AG04449 (cell line): ENCODE measurements at regions not wholly inside any gene's neighbourhood (a gene's known extent, or its start where the extent isn't known, plus 50 kb on each side); places are given as distances from the start of the nearest gene placed in this dataset.
"Not testable (repeated sequence)": the region's sequence is repeated elsewhere in the genome, so short reads cannot be mapped to it uniquely, and the experiment has no call there.

Experiments used
- CTCF ChIA-PET: fragments of 350-600 bp; formaldehyde crosslinking; extraction: SDS; loops from one replicate; lab custom pipeline; 2021; ENCODE audit warnings: antibody characterized with exemption; lab: Yijun Ruan, JAX
- POLR2A ChIA-PET: fragments of 400-600, 350-600 bp; formaldehyde crosslinking; extraction: SDS; loops from one replicate; lab custom pipeline; 2020; ENCODE audit warnings: antibody characterized with exemption, inconsistent platforms; lab: Yijun Ruan, JAX
- DNase-seq: peaks from one replicate; pipeline ENCODE4 v3.0.0-alpha.2; 2010; ENCODE audit warnings: low read depth, low spot score
- H3K4me3 ChIP-seq: 2 replicates; pipeline ENCODE4 v1.5.1; 2011; ENCODE audit warnings: low read depth, mild to moderate bottlenecking, control low read depth, low read length
- TF ChIP-seq, protein P1 (sequence below): IDR thresholded peaks from one replicate; pipeline ENCODE4 v1.5.1; 2011; ENCODE audit warnings: mild to moderate bottlenecking, moderate library complexity, low read length, control low read depth, inconsistent platforms; ENCODE audit not compliant: insufficient read depth; ENCODE audit errors: missing control alignments

DNA sequence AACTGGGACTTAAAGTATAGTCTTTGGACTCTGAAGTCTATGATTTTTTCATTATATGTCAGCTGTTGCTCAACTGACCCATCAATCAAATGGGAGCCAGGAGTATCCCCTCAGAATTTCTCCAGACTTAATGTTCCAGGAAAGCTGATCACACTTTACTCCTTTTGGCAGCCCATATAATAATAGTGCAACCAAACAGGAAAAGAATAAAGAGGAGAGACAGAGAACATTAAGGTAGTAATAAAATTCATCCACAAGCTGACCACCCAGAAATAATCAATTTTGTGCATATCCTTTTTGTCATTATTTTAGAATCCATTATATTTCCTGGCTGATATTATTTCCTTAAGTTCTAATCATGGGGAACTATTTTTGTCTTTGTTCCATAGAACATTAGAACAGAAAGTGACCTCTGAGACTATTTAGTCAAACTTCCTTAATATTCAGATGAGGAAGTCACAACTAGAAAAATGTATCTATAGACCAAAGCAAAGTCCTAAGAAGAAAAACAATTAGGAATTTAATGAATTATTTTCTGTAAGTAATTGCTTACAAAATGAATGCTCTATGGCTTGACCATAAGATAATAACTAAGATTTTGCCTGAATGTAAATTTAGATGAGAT is 238.1 kb upstream of the SEL1L start:
- DNase-seq: no peak

GRCh38 chr14:81772381-81772780 is 238.7 kb upstream of the SEL1L start:
- ChIA-PET CTCF (no interaction called here), POLR2A (no interaction called here)
- TF ChIP-seq, protein P1, sequence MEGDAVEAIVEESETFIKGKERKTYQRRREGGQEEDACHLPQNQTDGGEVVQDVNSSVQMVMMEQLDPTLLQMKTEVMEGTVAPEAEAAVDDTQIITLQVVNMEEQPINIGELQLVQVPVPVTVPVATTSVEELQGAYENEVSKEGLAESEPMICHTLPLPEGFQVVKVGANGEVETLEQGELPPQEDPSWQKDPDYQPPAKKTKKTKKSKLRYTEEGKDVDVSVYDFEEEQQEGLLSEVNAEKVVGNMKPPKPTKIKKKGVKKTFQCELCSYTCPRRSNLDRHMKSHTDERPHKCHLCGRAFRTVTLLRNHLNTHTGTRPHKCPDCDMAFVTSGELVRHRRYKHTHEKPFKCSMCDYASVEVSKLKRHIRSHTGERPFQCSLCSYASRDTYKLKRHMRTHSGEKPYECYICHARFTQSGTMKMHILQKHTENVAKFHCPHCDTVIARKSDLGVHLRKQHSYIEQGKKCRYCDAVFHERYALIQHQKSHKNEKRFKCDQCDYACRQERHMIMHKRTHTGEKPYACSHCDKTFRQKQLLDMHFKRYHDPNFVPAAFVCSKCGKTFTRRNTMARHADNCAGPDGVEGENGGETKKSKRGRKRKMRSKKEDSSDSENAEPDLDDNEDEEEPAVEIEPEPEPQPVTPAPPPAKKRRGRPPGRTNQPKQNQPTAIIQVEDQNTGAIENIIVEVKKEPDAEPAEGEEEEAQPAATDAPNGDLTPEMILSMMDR: no peak
- H3K4me3 ChIP-seq: no peak overlapping the region
- DNase-seq: no peak

More for the DNA sequence above, 238.1 kb upstream of the SEL1L start:
- no peak overlapping the region for H3K4me3 ChIP-seq
- POLR2A ChIA-PET: no interaction called here
- CTCF ChIA-PET: no interaction called here
- TF ChIP-seq, protein P1: no peak

- POLR2A ChIA-PET: no interaction called here
- no peak overlapping the region for H3K4me3 ChIP-seq
- CTCF ChIA-PET: no interaction called here
- TF ChIP-seq, protein P1: no peak
- DNase-seq: no peak
Observed at GRCh38 chr14:81776531-81776930, 242.9 kb upstream of the SEL1L start.

DNA sequence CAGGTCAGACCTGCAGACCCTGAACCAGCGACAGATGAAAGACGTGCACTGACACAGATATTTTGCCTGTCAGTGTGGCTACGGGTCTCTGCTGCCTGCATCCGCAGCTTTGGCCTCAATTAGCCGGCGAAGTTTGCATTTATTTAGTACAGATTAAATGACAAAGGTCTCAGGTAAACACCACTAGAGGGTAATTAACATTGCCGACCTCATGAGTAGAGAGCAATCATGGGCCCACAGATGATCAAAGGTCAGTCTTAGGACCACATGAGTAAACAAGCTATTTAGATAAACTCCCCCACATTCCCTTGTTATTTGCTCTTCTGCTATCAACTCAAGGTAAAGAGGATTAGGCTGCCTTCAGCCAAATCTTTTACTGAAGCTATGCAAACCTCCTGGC is 248.1 kb upstream of the SEL1L start:
- POLR2A ChIA-PET, CTCF ChIA-PET, H3K4me3 ChIP-seq, DNase-seq: not testable (repeated sequence)

DNA sequence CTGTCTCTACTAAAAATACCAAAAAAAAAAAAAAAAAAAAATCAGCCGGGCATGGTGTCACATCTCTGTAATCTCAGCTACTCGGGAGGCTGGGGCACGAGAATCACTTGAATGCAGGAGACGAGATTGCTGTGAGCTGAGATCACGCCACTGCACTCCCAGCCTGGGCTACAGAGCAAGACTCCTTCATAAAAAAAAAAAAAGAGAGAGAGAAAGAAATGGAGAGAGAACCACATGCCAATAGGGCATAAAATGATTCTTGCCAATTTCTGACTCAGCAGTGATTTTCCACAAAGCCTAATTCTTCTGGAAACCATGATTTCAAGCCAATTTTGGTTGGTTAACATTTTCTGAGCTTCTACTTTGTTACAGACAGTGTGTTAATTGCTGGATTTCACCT is 250.4 kb upstream of the SEL1L start:
- no peak overlapping the region for H3K4me3 ChIP-seq

DNA sequence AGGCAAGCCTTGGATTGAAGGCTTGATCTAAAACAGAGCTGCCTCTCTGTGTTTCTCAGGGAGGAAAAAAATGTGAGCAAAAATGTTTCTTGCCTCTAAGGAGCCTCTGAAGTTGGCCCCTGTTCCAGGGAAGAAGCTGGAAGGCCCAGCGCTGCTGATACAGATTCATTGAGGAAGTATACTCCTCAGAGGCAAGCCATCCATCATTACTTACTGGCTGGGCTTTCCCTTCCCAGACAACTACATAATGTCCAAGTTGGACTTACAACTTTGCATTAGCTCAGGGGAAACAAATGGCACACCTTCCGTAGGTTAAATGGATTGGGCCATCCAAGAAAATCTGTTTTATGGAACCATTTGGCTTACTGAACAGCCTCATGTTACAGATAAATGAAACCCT is 263.7 kb upstream of the SEL1L start:
- TF ChIP-seq, protein P1: no peak
- POLR2A ChIA-PET: no interaction called here
- CTCF ChIA-PET: no interaction called here

More for the DNA sequence above, 250.4 kb upstream of the SEL1L start:
- no peak for DNase-seq
- ChIA-PET POLR2A (no interaction called here), CTCF (no interaction called here)
- TF ChIP-seq, protein P1: no peak

DNA sequence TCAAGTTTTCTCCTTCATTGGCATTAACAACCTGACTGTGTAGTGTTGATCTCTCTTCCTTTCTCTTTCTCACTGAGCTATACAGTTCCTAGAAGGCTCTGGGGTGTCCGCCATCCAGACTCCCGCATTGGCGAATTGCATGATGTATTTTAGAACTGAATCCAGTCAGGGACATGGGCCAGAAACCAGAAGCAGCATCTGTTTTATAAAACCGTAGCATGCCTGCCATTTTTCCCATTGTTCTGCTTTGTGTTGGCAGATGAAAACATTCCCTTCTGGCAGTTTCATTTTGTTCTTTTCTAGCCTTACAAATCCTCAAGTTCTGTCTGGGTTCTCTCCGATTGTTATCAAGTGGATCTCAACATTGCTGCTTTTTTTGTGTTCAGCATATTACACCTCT is 268.3 kb upstream of the SEL1L start:
- no peak overlapping the region for H3K4me3 ChIP-seq
- POLR2A ChIA-PET: no interaction called here
- CTCF ChIA-PET: no interaction called here
- TF ChIP-seq, protein P1: no peak
- DNase-seq: no peak

More for the DNA sequence above, 263.7 kb upstream of the SEL1L start:
- no peak for DNase-seq
- H3K4me3 ChIP-seq: no peak overlapping the region
